ENCODE measurements at regions not wholly inside any gene's neighbourhood (a gene's known extent, or its start where the extent isn't known, plus 50 kb on each side); places are given as distances from the start of the nearest gene placed in this dataset.

- H3K4me1 ChIP-seq (ENCODE audit: control insufficient read depth, extremely low read depth, insufficient read depth, low read length): no peaks in the 10 kb centered on the region
- H3K27ac ChIP-seq (ENCODE audit: insufficient read depth, low read length): no peak overlapping the region
- no peaks in the 10 kb centered on the region for H3K79me2 ChIP-seq (ENCODE audit: control insufficient read depth, insufficient read depth, low read length)
- no peaks in the 10 kb centered on the region for H4K20me1 ChIP-seq (ENCODE audit: control insufficient read depth, extremely low read depth, insufficient read depth, low read length)
- no peak overlapping the region for H3K4me2 ChIP-seq (ENCODE audit: extremely low read depth, insufficient read depth, low read length)
- TF ChIP-seq EZH2 (IDR thresholded peaks at IDR 0.05; ENCODE audit: low read length, missing control alignments) (no peak), CTCF (conservative IDR thresholded peaks at IDR 0.05 in 1 of 2, IDR thresholded peaks at IDR 0.05 in 1 of 2; ENCODE audit: low read depth in 1 of 2, low read length in 2 of 2) (no peak)
- H2AFZ ChIP-seq (ENCODE audit: low read length): no peak overlapping the region
- no peaks in the 10 kb centered on the region for H3K27me3 ChIP-seq (ENCODE audit: control insufficient read depth, insufficient read depth, low read length)
- no peak for DNase-seq (ENCODE audit: low read depth in 2 of 2)
- no peaks in the 10 kb centered on the region for H3K9me3 ChIP-seq (ENCODE audit: control insufficient read depth, insufficient read depth, low read depth, low read length)
- no peak overlapping the region for H3K9ac ChIP-seq (ENCODE audit: insufficient read depth, low read length)
- no peaks in the 10 kb centered on the region for H3K36me3 ChIP-seq (ENCODE audit: control insufficient read depth, insufficient read depth, low read length)
- H3K4me3 ChIP-seq (replicated peaks in 1 of 4; ENCODE audit: control extremely low read depth in 1 of 4, insufficient read depth in 1 of 4, low read depth in 3 of 4, low read length in 4 of 4): no peak overlapping the region
Measured at GRCh38 chr3:152891678-152892077, 56.7 kb downstream of the P2RY1 start.

GRCh38 chr3:152892446-152892845 lies 57.5 kb downstream of the P2RY1 start:
- H3K4me1 ChIP-seq (ENCODE audit: control insufficient read depth, extremely low read depth, insufficient read depth, low read length): no peaks in the 10 kb centered on the region
- H3K4me3 ChIP-seq (replicated peaks in 1 of 4; ENCODE audit: control extremely low read depth in 1 of 4, insufficient read depth in 1 of 4, low read depth in 3 of 4, low read length in 4 of 4): no peak overlapping the region
- H3K9ac ChIP-seq (ENCODE audit: insufficient read depth, low read length): no peak overlapping the region
- H3K27me3 ChIP-seq (ENCODE audit: control insufficient read depth, insufficient read depth, low read length): no peaks in the 10 kb centered on the region
- H3K79me2 ChIP-seq (ENCODE audit: control insufficient read depth, insufficient read depth, low read length): no peaks in the 10 kb centered on the region
- H4K20me1 ChIP-seq (ENCODE audit: control insufficient read depth, extremely low read depth, insufficient read depth, low read length): no peaks in the 10 kb centered on the region
- no peak overlapping the region for H3K27ac ChIP-seq (ENCODE audit: insufficient read depth, low read length)
- no peaks in the 10 kb centered on the region for H3K36me3 ChIP-seq (ENCODE audit: control insufficient read depth, insufficient read depth, low read length)
- no peak overlapping the region for H2AFZ ChIP-seq (ENCODE audit: low read length)
- no peaks in the 10 kb centered on the region for H3K9me3 ChIP-seq (ENCODE audit: control insufficient read depth, insufficient read depth, low read depth, low read length)
- TF ChIP-seq EZH2 (IDR thresholded peaks at IDR 0.05; ENCODE audit: low read length, missing control alignments) (no peak), CTCF (conservative IDR thresholded peaks at IDR 0.05 in 1 of 2, IDR thresholded peaks at IDR 0.05 in 1 of 2; ENCODE audit: low read depth in 1 of 2, low read length in 2 of 2) (no peak)
- no peak for DNase-seq (ENCODE audit: low read depth in 2 of 2)
- H3K4me2 ChIP-seq (ENCODE audit: extremely low read depth, insufficient read depth, low read length): no peak overlapping the region

GRCh38 chr3:152893647-152894046 lies 58.7 kb downstream of the P2RY1 start:
- Histone ChIP-seq H3K4me3 (replicated peaks in 1 of 4; ENCODE audit: control extremely low read depth in 1 of 4, insufficient read depth in 1 of 4, low read depth in 3 of 4, low read length in 4 of 4) (no peak overlapping the region), H4K20me1 (ENCODE audit: control insufficient read depth, extremely low read depth, insufficient read depth, low read length) (no peaks in the 10 kb centered on the region), H3K4me1 (ENCODE audit: control insufficient read depth, extremely low read depth, insufficient read depth, low read length) (no peaks in the 10 kb centered on the region), H3K27me3 (ENCODE audit: control insufficient read depth, insufficient read depth, low read length) (no peaks in the 10 kb centered on the region), H3K9ac (ENCODE audit: insufficient read depth, low read length) (no peak overlapping the region), H3K79me2 (ENCODE audit: control insufficient read depth, insufficient read depth, low read length) (no peaks in the 10 kb centered on the region), H3K4me2 (ENCODE audit: extremely low read depth, insufficient read depth, low read length) (no peak overlapping the region), H3K36me3 (ENCODE audit: control insufficient read depth, insufficient read depth, low read length) (no peaks in the 10 kb centered on the region), H3K9me3 (ENCODE audit: control insufficient read depth, insufficient read depth, low read depth, low read length) (no peaks in the 10 kb centered on the region), H2AFZ (ENCODE audit: low read length) (no peak overlapping the region), H3K27ac (ENCODE audit: insufficient read depth, low read length) (no peak overlapping the region)
- TF ChIP-seq EZH2 (IDR thresholded peaks at IDR 0.05; ENCODE audit: low read length, missing control alignments) (no peak), CTCF (conservative IDR thresholded peaks at IDR 0.05 in 1 of 2, IDR thresholded peaks at IDR 0.05 in 1 of 2; ENCODE audit: low read depth in 1 of 2, low read length in 2 of 2) (no peak)
- no peak for DNase-seq (ENCODE audit: low read depth in 2 of 2)

Data from fibroblast of lung (primary cell).